Body of pancreas (tissue), 4 donors: ENCODE measurements at regions not wholly inside any gene's neighbourhood (a gene's known extent, or its start where the extent isn't known, plus 50 kb on each side); places are given as distances from the start of the nearest gene placed in this dataset.

Source experiments
- ATAC-seq: fragments of 150-250 bp; one replicate; pipeline ENCODE4 v1.9.1; 2016
- DNase-seq, 4 donors: peaks; one replicate each; pipeline ENCODE4 v3.0.0-alpha.2; 2019
- H3K27ac ChIP-seq, 4 donors: fragments of 200-600 bp; sonication (generic); 1 replicate in 3 of 4; 2 replicates in 1 of 4; pipeline versions ENCODE4 v1.5.1 to v1.6.1; 2016 to 2019; ENCODE audit warnings: mild to moderate bottlenecking in 1 of 4, mixed read lengths in 1 of 4, moderate library complexity in 1 of 4
- H3K27me3 ChIP-seq, 2 donors: fragments of 200-600 bp; sonication (generic); one replicate each; pipeline ENCODE4 v1.6.0; 2016; ENCODE audit warnings: mild to moderate bottlenecking in 1 of 2
- H3K36me3 ChIP-seq, 2 donors: fragments of 200-600 bp; sonication (generic); replicated peaks in 1 of 2; 2 replicates each; pipeline ENCODE4 v1.5.1; 2016; ENCODE audit warnings: low read depth in 2 of 2; ENCODE audit not compliant: insufficient read depth in 1 of 2
- H3K4me1 ChIP-seq: fragments of 200-600 bp; sonication (generic); one replicate; pipeline ENCODE4 v1.6.0; 2016
- H3K4me3 ChIP-seq, 2 donors: fragments of 200-600 bp; sonication (generic); 1 replicate in 1 of 2; 2 replicates in 1 of 2; pipeline ENCODE4 v1.5.1; 2016 to 2019
- H3K9me3 ChIP-seq, 3 donors: fragments of 200-600 bp; sonication (generic); 1 replicate in 2 of 3; 2 replicates in 1 of 3; pipeline ENCODE4 v1.5.1; 2016
- POLR2A ChIP-seq, 3 donors: fragments of 450-650 bp; IDR thresholded peaks; one replicate each; pipeline ENCODE4 v1.6.1; 2016; ENCODE audit warnings: antibody characterized with exemption in 3 of 3, mild to moderate bottlenecking in 2 of 3
- WGBS, 2 donors: methylation state at CpG; one replicate each; pipeline ENCODE4 v1.1.5; 2017; 5-methylcytosine and 5-hydroxymethylcytosine counted together
- intact Hi-C: fragments of 100-400 bp; cut with DNase I; formaldehyde crosslinking; loops from one replicate; pipeline ENCODE4 v1.15.1; 2023
- TF ChIP-seq, protein P1 (sequence below), 7 experiments: fragments of 450-650 bp in 4 of 7; fragments of 200-600 bp in 3 of 7; sonication (generic) in 3 of 7; IDR thresholded peaks; one replicate each; pipeline ENCODE4 v1.5.1; 2016 to 2019; ENCODE audit warnings: antibody characterized with exemption in 7 of 7

GRCh38 chr1:196160066-196160795 is 448.0 kb downstream of the KCNT2 start:
- ATAC-seq, result no peak
- no peak overlapping the region for H3K27ac ChIP-seq
- 45 to 67% methylated on average over 5 of the region's 5 CpGs for WGBS, 2 donors
- no peaks in the 10 kb centered on the region for H3K36me3 ChIP-seq
- TF ChIP-seq, protein P1, sequence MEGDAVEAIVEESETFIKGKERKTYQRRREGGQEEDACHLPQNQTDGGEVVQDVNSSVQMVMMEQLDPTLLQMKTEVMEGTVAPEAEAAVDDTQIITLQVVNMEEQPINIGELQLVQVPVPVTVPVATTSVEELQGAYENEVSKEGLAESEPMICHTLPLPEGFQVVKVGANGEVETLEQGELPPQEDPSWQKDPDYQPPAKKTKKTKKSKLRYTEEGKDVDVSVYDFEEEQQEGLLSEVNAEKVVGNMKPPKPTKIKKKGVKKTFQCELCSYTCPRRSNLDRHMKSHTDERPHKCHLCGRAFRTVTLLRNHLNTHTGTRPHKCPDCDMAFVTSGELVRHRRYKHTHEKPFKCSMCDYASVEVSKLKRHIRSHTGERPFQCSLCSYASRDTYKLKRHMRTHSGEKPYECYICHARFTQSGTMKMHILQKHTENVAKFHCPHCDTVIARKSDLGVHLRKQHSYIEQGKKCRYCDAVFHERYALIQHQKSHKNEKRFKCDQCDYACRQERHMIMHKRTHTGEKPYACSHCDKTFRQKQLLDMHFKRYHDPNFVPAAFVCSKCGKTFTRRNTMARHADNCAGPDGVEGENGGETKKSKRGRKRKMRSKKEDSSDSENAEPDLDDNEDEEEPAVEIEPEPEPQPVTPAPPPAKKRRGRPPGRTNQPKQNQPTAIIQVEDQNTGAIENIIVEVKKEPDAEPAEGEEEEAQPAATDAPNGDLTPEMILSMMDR (IDR thresholded peaks at IDR 0.05), result no peak
- TF ChIP-seq POLR2A (IDR thresholded peaks at IDR 0.05), result no peak
- H3K27me3 ChIP-seq, result no peaks in the 10 kb centered on the region
- no peak for DNase-seq
- intact Hi-C loops, result no loop called here
- H3K4me3 ChIP-seq, result no peak overlapping the region
- no peaks in the 10 kb centered on the region for H3K4me1 ChIP-seq
- H3K9me3 ChIP-seq, result no peaks in the 10 kb centered on the region

DNA sequence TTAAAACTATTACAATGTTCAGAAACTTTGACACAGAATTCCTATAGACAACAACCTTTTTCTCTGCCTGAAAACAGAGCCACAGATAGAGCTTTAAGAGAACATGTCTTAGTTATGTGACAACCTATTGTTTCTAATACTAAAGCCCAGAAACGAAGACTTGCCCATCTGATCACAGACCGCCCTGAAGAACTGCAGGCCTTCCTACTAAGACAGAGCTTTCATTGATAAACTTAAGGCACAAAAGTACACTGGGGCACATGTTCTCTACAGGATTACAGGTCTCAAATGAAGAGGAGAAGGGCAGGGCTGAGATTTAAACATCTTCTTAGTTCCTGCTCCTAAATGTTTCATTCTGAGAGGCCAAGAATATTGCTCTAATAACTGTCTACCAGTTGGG is 452.7 kb downstream of the KCNT2 start:
- DNase-seq (no peak), ATAC-seq (no peak)
- H3K4me1 ChIP-seq, result peaks cover 4% of the 10 kb centered on the region
- no peaks in the 10 kb centered on the region for H3K27me3 ChIP-seq
- no peaks in the 10 kb centered on the region for H3K36me3 ChIP-seq
- 65 to 74% methylated on average over 2 of the region's 2 CpGs for WGBS, 2 donors
- H3K27ac ChIP-seq, result no peak overlapping the region
- H3K9me3 ChIP-seq, result no peaks in the 10 kb centered on the region
- intact Hi-C loops, result no loop called here
- H3K4me3 ChIP-seq, result no peak overlapping the region
- TF ChIP-seq, protein P1 (IDR thresholded peaks at IDR 0.05), result no peak
- no peak for TF ChIP-seq POLR2A (IDR thresholded peaks at IDR 0.05)

- intact Hi-C loops, result no loop called here
- Histone ChIP-seq H3K27me3 (no peaks in the 10 kb centered on the region), H3K4me3 (no peak overlapping the region), H3K9me3 (no peaks in the 10 kb centered on the region), H3K27ac (no peak overlapping the region), H3K4me1 (peaks cover 4% of the 10 kb centered on the region), H3K36me3 (no peaks in the 10 kb centered on the region)
- 85 to 88% methylated on average over 5 of the region's 5 CpGs for WGBS, 2 donors
- ATAC-seq (no peak), DNase-seq (no peak)
- TF ChIP-seq, protein P1 (IDR thresholded peaks at IDR 0.05), result no peak
- TF ChIP-seq POLR2A (IDR thresholded peaks at IDR 0.05), result no peak
Observed at GRCh38 chr1:196152975-196153374, 455.3 kb downstream of the KCNT2 start.

GRCh38 chr1:196152086-196152485 is 456.2 kb downstream of the KCNT2 start:
- Histone ChIP-seq H3K36me3 (no peaks in the 10 kb centered on the region), H3K27ac (no peak overlapping the region), H3K27me3 (no peaks in the 10 kb centered on the region), H3K4me1 (peaks cover 4% of the 10 kb centered on the region), H3K4me3 (no peak overlapping the region), H3K9me3 (no peaks in the 10 kb centered on the region)
- WGBS, 2 donors, result 15 to 24% methylated on average over 3 of the region's 3 CpGs
- ATAC-seq, result no peak
- DNase-seq, result peak in 3 of 4 donors; percentile 25 to 38 (median 33)
- intact Hi-C loops, result no loop called here
- TF ChIP-seq, protein P1 (IDR thresholded peaks at IDR 0.05), result no peak
- no peak for TF ChIP-seq POLR2A (IDR thresholded peaks at IDR 0.05)
